GM10266 (cell line): ENCODE measurements at regions not wholly inside any gene's neighbourhood (a gene's known extent, or its start where the extent isn't known, plus 50 kb on each side); places are given as distances from the start of the nearest gene placed in this dataset.

ENCODE experiments used
- DNase-seq: peaks from one replicate; pipeline ENCODE4 v3.0.0; 2012; ENCODE audit errors: extremely low spot score
- TF ChIP-seq, protein P1 (sequence below): IDR thresholded peaks from 2 replicates; pipeline ENCODE4 v1.5.1; 2012; ENCODE audit warnings: mild to moderate bottlenecking, low read depth; ENCODE audit not compliant: control insufficient read depth, insufficient read depth; ENCODE audit errors: missing control alignments

DNA sequence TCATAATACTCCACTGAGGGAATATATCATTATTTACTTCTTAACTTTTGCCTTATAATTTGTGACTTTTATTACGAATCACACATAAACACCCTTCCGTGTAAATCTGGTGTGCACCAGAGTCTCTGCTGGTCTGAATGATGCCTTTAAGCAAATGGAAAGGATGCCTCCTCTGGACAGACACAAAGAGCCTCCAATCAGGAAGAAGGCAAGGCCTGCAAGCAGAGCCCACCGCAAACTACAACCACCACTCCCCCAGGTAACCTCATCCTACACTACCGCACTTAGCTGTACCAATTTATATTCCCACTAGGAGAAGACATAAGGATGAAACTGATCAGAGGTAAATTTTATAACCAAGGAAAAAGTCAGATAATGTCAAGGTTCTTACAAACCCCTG lies 137.6 kb downstream of the KLF12 start:
- TF ChIP-seq, protein P1, sequence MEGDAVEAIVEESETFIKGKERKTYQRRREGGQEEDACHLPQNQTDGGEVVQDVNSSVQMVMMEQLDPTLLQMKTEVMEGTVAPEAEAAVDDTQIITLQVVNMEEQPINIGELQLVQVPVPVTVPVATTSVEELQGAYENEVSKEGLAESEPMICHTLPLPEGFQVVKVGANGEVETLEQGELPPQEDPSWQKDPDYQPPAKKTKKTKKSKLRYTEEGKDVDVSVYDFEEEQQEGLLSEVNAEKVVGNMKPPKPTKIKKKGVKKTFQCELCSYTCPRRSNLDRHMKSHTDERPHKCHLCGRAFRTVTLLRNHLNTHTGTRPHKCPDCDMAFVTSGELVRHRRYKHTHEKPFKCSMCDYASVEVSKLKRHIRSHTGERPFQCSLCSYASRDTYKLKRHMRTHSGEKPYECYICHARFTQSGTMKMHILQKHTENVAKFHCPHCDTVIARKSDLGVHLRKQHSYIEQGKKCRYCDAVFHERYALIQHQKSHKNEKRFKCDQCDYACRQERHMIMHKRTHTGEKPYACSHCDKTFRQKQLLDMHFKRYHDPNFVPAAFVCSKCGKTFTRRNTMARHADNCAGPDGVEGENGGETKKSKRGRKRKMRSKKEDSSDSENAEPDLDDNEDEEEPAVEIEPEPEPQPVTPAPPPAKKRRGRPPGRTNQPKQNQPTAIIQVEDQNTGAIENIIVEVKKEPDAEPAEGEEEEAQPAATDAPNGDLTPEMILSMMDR = no peak
- no peak for DNase-seq

DNA sequence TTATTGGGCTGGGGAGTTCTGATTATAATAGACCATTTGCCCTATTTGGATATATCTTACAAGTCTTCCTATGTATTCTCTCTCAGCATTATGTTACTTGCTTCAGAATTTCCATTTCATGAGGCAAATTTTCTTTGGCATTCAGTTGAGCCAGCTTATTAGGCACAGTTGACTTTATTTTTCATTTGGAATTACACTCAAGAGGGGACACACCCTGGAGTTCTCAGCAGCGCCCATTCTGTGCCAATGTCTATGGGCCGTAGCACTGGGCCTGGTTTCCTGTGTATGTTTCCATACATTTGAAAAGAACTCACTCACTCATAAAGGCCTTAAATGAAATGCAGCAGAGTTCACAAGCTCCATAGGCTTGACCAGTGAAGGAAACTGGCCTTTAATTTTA lies 138.5 kb downstream of the KLF12 start:
- no peak for DNase-seq
- TF ChIP-seq, protein P1 = no peak

DNA sequence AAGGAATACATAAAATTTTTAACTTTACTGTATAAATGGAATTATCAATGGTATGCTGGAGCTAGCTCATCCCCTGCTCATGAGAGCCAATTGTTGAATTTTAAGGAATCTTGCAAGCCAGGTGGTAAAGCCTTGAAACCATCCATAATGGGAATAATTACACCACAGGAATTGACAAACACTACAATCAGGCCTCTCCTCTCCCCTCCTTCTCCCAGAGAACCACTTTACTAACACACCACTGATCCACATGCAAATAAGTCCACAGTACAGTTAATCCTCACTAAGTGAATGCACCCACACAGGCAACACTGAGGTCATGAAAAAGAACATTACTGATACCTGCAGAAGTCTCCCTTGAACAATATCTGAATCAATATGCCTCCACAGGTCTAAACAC lies 140.5 kb downstream of the KLF12 start:
- DNase-seq = no peak

DNA sequence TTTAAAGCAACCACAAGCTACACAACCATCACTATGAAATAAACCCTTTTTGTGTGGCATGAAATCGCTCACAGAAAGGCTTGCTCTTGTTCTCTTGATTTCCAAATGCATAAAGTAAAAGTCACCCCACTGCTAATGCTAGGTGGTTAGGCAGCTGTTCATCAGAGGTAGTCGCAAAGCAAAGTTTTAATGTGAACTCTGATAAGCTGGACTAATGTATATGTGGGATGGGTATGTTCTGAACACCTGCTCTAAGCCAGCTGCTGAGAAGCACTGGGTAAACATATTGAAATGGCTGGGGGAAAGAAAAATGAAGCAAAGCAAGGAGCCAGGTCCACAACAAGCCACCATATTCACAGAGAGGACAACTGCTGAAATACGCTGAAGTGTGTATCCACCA lies 142.3 kb downstream of the KLF12 start:
- DNase-seq = no peak
- TF ChIP-seq, protein P1 = no peak

More for the DNA sequence above, 140.5 kb downstream of the KLF12 start:
- TF ChIP-seq, protein P1 = no peak

DNA sequence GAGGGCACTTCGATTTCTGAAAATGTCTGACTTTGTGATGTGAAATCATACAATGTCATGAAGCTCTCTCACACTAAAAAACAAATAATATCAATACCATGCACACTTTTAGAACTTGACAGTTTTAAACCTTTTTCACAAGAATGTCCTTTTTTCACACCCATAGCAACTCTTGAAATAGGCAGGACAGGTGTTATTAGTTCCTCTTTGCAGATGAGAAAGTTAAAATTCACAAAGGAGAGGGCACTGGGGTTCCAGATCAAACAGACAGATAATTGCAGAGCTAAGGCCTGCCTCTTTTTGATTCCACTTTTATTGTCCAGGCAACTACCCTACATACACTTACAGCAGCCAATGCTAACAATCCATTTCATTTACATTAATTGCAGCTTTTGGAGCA lies 142.8 kb downstream of the KLF12 start:
- no peak for DNase-seq
- TF ChIP-seq, protein P1 = no peak

DNA sequence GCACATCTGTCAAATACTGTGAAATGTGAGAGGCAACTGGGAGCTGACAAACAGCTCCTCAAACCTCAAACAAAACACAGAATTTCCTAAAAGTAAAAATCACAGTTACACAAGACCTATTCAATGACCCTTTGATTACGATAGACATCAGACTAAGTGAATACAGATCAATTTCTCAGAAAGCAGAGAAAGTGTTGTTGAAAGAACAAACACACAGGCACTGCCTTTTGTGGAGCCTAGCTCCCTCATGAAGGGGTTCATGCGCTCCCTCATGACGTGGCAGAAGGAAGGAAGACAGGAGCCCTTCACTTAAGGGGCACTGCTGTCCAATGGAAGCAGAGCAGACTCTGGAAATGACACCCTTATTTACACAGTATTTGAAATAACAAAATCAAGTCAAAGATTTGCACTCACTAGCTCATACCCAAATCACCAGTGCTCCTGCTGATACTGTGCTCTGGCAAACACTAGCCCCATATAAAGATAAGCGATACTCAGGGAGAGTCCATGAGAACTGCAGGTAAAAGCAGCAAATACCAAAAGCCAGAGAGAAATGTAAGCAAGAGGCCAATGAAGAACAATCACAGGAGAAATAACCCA lies 144.9 kb downstream of the KLF12 start:
- TF ChIP-seq, protein P1 = no peak
- no peak for DNase-seq

DNA sequence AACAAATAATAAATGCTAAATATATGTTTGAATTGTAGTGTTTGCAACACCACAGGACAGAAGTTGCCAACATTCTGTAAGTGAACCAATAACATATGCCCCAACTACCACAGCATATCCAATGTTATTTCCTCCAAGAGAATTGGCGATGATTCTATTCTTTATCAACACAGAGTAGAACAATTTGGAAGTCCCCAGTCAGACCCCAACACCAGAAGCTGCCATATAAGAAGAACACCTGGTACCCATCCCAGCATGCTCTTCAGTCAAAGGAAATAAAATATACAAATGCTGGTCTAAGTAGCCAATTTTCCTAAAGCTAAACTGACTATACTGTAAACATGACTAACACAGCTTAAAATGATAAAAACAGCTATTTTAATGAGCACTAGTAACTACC lies 145.7 kb downstream of the KLF12 start:
- no peak for DNase-seq

More for the DNA sequence above, 145.7 kb downstream of the KLF12 start:
- TF ChIP-seq, protein P1 = no peak
